ENCODE measurements at regions not wholly inside any gene's neighbourhood (a gene's known extent, or its start where the extent isn't known, plus 50 kb on each side); places are given as distances from the start of the nearest gene placed in this dataset.

- DNase-seq: no peak
These were observed 158.7 kb downstream of the ARRDC3 start for GRCh38 chr5:91224456-91224855.

DNA sequence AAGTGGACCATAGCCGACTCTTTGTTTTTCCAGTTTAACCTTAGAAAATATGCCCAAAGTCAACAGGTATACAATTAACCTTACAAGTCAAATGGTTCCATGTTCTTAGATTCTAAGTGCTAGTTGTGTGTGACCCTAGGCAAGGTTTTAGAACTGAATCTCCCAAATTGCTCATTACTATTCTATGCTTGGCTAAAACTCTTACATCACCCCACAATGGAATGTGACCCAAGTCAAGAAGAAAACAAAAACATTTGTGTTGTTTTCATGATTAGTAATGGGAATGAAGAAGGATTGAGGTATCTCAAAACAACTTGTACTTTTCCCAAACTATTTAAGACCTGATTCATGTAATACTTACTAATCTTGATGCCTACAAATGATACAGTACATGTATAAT is 159.2 kb downstream of the ARRDC3 start:
- H3K4me3 ChIP-seq: no peak overlapping the region
- no peaks in the 10 kb centered on the region for H3K27me3 ChIP-seq
- H3K36me3 ChIP-seq: no peaks in the 10 kb centered on the region
- peaks cover 2% of the 10 kb centered on the region for H3K9me3 ChIP-seq
- no peak for DNase-seq

More at GRCh38 chr5:91224456-91224855, 158.7 kb downstream of the ARRDC3 start:
- Histone ChIP-seq H3K9me3 (peaks cover 7% of the 10 kb centered on the region), H3K36me3 (no peaks in the 10 kb centered on the region), H3K27me3 (no peaks in the 10 kb centered on the region), H3K4me3 (no peak overlapping the region)

DNA sequence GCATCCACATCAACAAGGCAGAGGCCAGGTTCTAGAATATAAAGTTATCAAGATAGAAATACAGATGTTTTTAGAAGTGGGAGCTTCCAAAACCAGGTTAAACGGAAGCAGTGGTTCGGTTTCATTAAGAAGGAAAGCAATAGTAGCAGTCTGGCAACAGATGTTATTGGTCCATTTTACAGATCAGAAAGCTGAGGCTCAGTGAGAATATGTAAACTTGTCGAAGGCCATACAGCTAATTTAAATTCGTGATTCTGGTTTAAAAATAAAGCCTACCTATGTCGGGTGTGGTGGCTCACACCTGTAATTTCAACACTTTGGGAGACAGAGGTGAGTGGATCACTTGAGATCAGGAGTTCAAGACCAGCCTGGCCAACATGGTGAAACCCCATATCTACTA is 160.6 kb downstream of the ARRDC3 start:
- Histone ChIP-seq H3K4me3 (no peak overlapping the region), H3K9me3 (no peaks in the 10 kb centered on the region), H3K36me3 (no peaks in the 10 kb centered on the region), H3K27me3 (no peaks in the 10 kb centered on the region)
- no peak for DNase-seq

DNA sequence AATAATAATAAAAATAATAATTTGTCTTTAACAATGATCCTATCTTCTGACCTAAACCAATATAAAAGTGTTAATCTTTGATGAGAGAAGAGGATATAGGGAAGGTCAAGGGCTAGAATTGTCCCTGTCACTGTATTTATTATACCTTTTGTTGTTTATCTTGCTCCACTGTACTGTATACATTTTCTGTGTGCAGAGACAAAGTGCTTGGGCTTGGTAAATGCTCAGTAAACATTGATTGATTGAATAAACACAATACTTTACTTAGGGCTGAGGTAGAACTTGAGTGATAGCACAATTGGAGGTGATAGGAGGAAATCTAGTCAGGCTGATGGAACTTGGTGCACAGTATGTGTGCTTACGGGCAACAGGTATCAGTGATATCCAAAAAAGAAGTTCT is 161.2 kb downstream of the ARRDC3 start:
- H3K27me3 ChIP-seq: no peaks in the 10 kb centered on the region
- H3K9me3 ChIP-seq: no peaks in the 10 kb centered on the region
- H3K36me3 ChIP-seq: no peaks in the 10 kb centered on the region
- no peak overlapping the region for H3K4me3 ChIP-seq
- DNase-seq: no peak

GRCh38 chr5:91219803-91220371 is 163.2 kb downstream of the ARRDC3 start:
- DNase-seq: peak; percentile 42
- Histone ChIP-seq H3K9me3 (no peaks in the 10 kb centered on the region), H3K27me3 (no peaks in the 10 kb centered on the region), H3K36me3 (no peaks in the 10 kb centered on the region), H3K4me3 (no peak overlapping the region)

- H3K4me3 ChIP-seq: no peak overlapping the region
- DNase-seq: peak; percentile 78
These were observed 163.9 kb downstream of the ARRDC3 start for GRCh38 chr5:91219091-91219802.

DNA sequence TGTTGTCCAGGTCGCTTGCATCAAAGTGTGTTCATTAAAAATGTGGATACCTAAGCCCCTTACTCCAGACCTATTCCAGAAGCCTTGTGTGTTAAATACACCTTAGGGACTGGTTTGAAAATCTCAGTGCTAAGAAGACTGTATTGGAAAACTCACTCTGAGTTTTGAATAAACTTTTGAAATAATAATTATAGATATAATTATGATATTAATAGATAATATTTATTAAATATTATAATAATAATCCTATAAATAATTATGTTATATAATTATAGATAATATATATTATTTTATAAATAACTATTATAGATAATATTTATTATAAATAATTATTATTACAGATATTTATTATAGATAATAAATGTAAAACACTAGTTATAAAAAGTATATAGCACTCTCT is 165.3 kb downstream of the ARRDC3 start:
- H3K27me3 ChIP-seq: no peaks in the 10 kb centered on the region
- no peaks in the 10 kb centered on the region for H3K9me3 ChIP-seq
- no peaks in the 10 kb centered on the region for H3K36me3 ChIP-seq
- DNase-seq: no peak
- H3K4me3 ChIP-seq: no peak overlapping the region

More at GRCh38 chr5:91219091-91219802, 163.9 kb downstream of the ARRDC3 start:
- H3K27me3 ChIP-seq: no peaks in the 10 kb centered on the region
- H3K9me3 ChIP-seq: no peaks in the 10 kb centered on the region
- no peaks in the 10 kb centered on the region for H3K36me3 ChIP-seq

DNA sequence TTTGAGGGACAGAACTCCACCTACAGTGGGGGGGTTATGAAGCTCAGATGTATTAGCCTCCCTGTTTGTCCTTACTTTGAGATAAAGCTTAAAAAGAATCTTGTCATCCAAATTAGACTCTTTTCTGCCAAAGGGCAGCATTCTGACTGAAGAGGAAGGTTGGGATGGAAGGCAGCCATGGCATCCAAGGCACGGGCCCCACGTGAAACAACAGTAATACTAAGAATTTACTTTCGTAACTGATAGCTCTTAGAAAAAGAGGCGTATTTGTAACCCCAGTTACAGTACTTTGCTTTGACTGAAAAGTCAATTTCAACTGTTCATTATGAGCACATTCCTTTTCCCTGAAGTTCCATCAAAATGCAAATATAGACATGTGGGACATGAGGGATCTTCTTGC is 168.5 kb downstream of the ARRDC3 start:
- H3K4me3 ChIP-seq: no peak overlapping the region
- H3K27me3 ChIP-seq: no peaks in the 10 kb centered on the region
- no peak for DNase-seq
- H3K9me3 ChIP-seq: no peaks in the 10 kb centered on the region
- no peaks in the 10 kb centered on the region for H3K36me3 ChIP-seq

Measured in MG63 (cell line).